CD14-positive monocyte (primary cell): ENCODE measurements at regions not wholly inside any gene's neighbourhood (a gene's known extent, or its start where the extent isn't known, plus 50 kb on each side); places are given as distances from the start of the nearest gene placed in this dataset.
"Not testable (repeated sequence)": the region's sequence is repeated elsewhere in the genome, so short reads cannot be mapped to it uniquely, and the experiment has no call there.

Source experiments
- DNase-seq, 3 donors: peaks; one replicate each; pipeline ENCODE4 v3.0.0-alpha.2; 2011 to 2022
- H2AFZ ChIP-seq: 2 replicates; pipeline ENCODE4 v1.6.0; 2012; ENCODE audit warnings: mild to moderate bottlenecking, low read depth, low read length, inconsistent platforms; ENCODE audit not compliant: insufficient read depth, poor library complexity, severe bottlenecking
- H3K27ac ChIP-seq, 2 donors: 1 replicate in 1 of 2; 2 replicates in 1 of 2; pipeline ENCODE4 v1.5.1; 2012 to 2013; ENCODE audit warnings: low read length in 2 of 2, control low read depth in 1 of 2, inconsistent platforms in 1 of 2, low read depth in 1 of 2, mild to moderate bottlenecking in 1 of 2
- H3K27me3 ChIP-seq, 2 donors: one replicate each; pipeline versions ENCODE4 v1.6.0 to v1.6.1; 2011 to 2013; ENCODE audit warnings: low read length in 2 of 2; ENCODE audit not compliant: control insufficient read depth in 2 of 2, insufficient read depth in 2 of 2
- H3K36me3 ChIP-seq, 2 donors: replicated peaks in 1 of 2; 1 replicate in 1 of 2; 2 replicates in 1 of 2; pipeline versions ENCODE4 v1.5.1 to v1.6.1; 2012 to 2013; ENCODE audit warnings: low read length in 2 of 2, control low read depth in 1 of 2, inconsistent platforms in 1 of 2, mild to moderate bottlenecking in 1 of 2; ENCODE audit not compliant: insufficient read depth in 2 of 2, control insufficient read depth in 1 of 2
- H3K4me1 ChIP-seq, 2 donors: 1 replicate in 1 of 2; 2 replicates in 1 of 2; pipeline versions ENCODE4 v1.5.1 to v1.6.1; 2012 to 2013; ENCODE audit warnings: low read length in 2 of 2, control low read depth in 1 of 2, inconsistent platforms in 1 of 2, mild to moderate bottlenecking in 1 of 2, moderate library complexity in 1 of 2; ENCODE audit not compliant: insufficient read depth in 2 of 2, control insufficient read depth in 1 of 2
- H3K4me2 ChIP-seq: replicated peaks from 2 replicates; pipeline ENCODE3; 2012; ENCODE audit warnings: low read length, moderate library complexity, mild to moderate bottlenecking; ENCODE audit not compliant: poor library complexity, severe bottlenecking; ENCODE audit errors: extremely low read depth
- H3K4me3 ChIP-seq, 3 experiments: fragments of 200-600 bp in 1 of 3; sonication (generic) in 1 of 3; replicated peaks in 1 of 3; 1 replicate in 2 of 3; 2 replicates in 1 of 3; pipeline ENCODE4 v1.5.1; 2011 to 2013; ENCODE audit warnings: low read length in 3 of 3, mild to moderate bottlenecking in 3 of 3, control low read depth in 2 of 3, low read depth in 2 of 3, inconsistent platforms in 1 of 3, moderate library complexity in 1 of 3
- H3K79me2 ChIP-seq: 2 replicates; pipeline ENCODE4 v1.6.0; 2012; ENCODE audit warnings: mild to moderate bottlenecking, control low read depth, inconsistent platforms, low read length, moderate library complexity; ENCODE audit not compliant: insufficient read depth
- H3K9ac ChIP-seq: 2 replicates; pipeline ENCODE4 v1.6.0; 2017; ENCODE audit warnings: low read length, mild to moderate bottlenecking; ENCODE audit not compliant: insufficient read depth, poor library complexity, severe bottlenecking
- H3K9me3 ChIP-seq, 2 donors: replicated peaks in 1 of 2; 1 replicate in 1 of 2; 2 replicates in 1 of 2; pipeline versions ENCODE4 v1.5.1 to v1.6.1; 2012 to 2013; ENCODE audit warnings: low read length in 2 of 2, control low read depth in 1 of 2; ENCODE audit not compliant: control insufficient read depth in 1 of 2, insufficient read depth in 1 of 2
- H4K20me1 ChIP-seq: 2 replicates; pipeline ENCODE4 v1.6.0; 2012; ENCODE audit warnings: mild to moderate bottlenecking, low read length, control low read depth, moderate library complexity; ENCODE audit not compliant: insufficient read depth
- H3K27ac Mint-ChIP-seq, 7 donors: one replicate each; pipeline ENCODE4 v1.8.0; 2020; ENCODE audit warnings: mild to moderate bottlenecking in 7 of 7, mixed read lengths in 7 of 7, moderate library complexity in 6 of 7, inconsistent platforms in 2 of 7
- H3K27me3 Mint-ChIP-seq, 3 donors: one replicate each; pipeline ENCODE4 v1.8.0; 2021 to 2022; ENCODE audit warnings: low read depth in 3 of 3, mild to moderate bottlenecking in 3 of 3, mixed read lengths in 3 of 3, moderate library complexity in 3 of 3, inconsistent platforms in 1 of 3
- H3K36me3 Mint-ChIP-seq, 2 donors: one replicate each; pipeline ENCODE4 v1.8.0; 2020; ENCODE audit warnings: mixed read lengths in 2 of 2, inconsistent platforms in 1 of 2, mild to moderate bottlenecking in 1 of 2
- H3K4me1 Mint-ChIP-seq: one replicate; pipeline ENCODE4 v1.8.0; 2020; ENCODE audit warnings: mild to moderate bottlenecking, mixed read lengths
- H3K4me3 Mint-ChIP-seq, 2 donors: one replicate each; pipeline ENCODE4 v1.8.0; 2020; ENCODE audit warnings: mild to moderate bottlenecking in 2 of 2, mixed read lengths in 2 of 2, moderate library complexity in 1 of 2
- H3K9me3 Mint-ChIP-seq, 7 donors: one replicate each; pipeline ENCODE4 v1.8.0; 2020 to 2022; ENCODE audit warnings: mixed read lengths in 7 of 7, mild to moderate bottlenecking in 6 of 7, moderate library complexity in 6 of 7, inconsistent platforms in 2 of 7
- CTCF ChIP-seq: fragments of 200-600 bp; IDR thresholded peaks from one replicate; pipeline ENCODE4 v1.8.0; 2022; ENCODE audit warnings: antibody characterized with exemption, mild to moderate bottlenecking
- WGBS: methylation state at CpG from one replicate; pipeline ENCODE4 v1.1.5; 2013; ENCODE audit warnings: missing lambda C conversion rate; ENCODE audit not compliant: insufficient coverage; 5-methylcytosine and 5-hydroxymethylcytosine counted together
- intact Hi-C, 2 donors: fragments of 100-400 bp; cut with micrococcal nuclease; formaldehyde crosslinking; loops; one replicate each; pipeline versions ENCODE4 v1.15.0 to v1.15.1; 2023

GRCh38 chr1:76729142-76729541, 138.1 kb upstream of the ST6GALNAC5 start:
- Histone ChIP-seq H3K79me2 (no peaks in the 10 kb centered on the region), H3K9me3 (no peaks in the 10 kb centered on the region), H3K4me2 (no peak overlapping the region), H4K20me1 (no peaks in the 10 kb centered on the region), H2AFZ (no peak overlapping the region), H3K4me3 (no peak overlapping the region), H3K27ac (no peak overlapping the region), H3K36me3 (no peaks in the 10 kb centered on the region), H3K27me3 (no peaks in the 10 kb centered on the region), H3K9ac (no peak overlapping the region), H3K4me1 (no peaks in the 10 kb centered on the region)
- 83% methylated on average over 1 of the region's 3 CpGs for WGBS
- Mint-ChIP-seq H3K4me1 (no peaks in the 10 kb centered on the region), H3K36me3 (no peaks in the 10 kb centered on the region), H3K4me3 (no peak overlapping the region), H3K27me3 (peaks cover 0 to 2% (median 1%) of the 10 kb centered on the region in 3 donors), H3K27ac (no peak overlapping the region), H3K9me3 (peaks cover 0 to 4% (median 1%) of the 10 kb centered on the region in 7 donors)
- no peak for TF ChIP-seq CTCF
- DNase-seq: no peak
- intact Hi-C loops: no loop called here

- Histone ChIP-seq H3K9me3 (no peaks in the 10 kb centered on the region), H3K9ac (no peak overlapping the region), H3K36me3 (no peaks in the 10 kb centered on the region), H3K27ac (no peak overlapping the region), H3K4me2 (no peak overlapping the region), H2AFZ (no peak overlapping the region), H3K27me3 (no peaks in the 10 kb centered on the region), H3K79me2 (no peaks in the 10 kb centered on the region), H3K4me1 (no peaks in the 10 kb centered on the region), H4K20me1 (no peaks in the 10 kb centered on the region), H3K4me3 (no peak overlapping the region)
- Mint-ChIP-seq H3K27ac (no peak overlapping the region), H3K9me3 (peaks cover 0 to 4% (median 2%) of the 10 kb centered on the region in 7 donors), H3K27me3 (peaks cover 0 to 1% (median 1%) of the 10 kb centered on the region in 3 donors), H3K4me1 (no peaks in the 10 kb centered on the region), H3K4me3 (no peak overlapping the region), H3K36me3 (no peaks in the 10 kb centered on the region)
- no peak for TF ChIP-seq CTCF
- intact Hi-C loops: no loop called here
- WGBS: 100% methylated on average over 1 of the region's 2 CpGs
- DNase-seq: no peak
Observed at GRCh38 chr1:76730027-76730426, 137.3 kb upstream of the ST6GALNAC5 start.

- no CpG with 5 or more reads among the region's 1 CpG for WGBS
- intact Hi-C loops: not testable (repeated sequence)
Observed at GRCh38 chr1:76738355-76738754, 128.9 kb upstream of the ST6GALNAC5 start.

More at GRCh38 chr1:76738355-76738754, 128.9 kb upstream of the ST6GALNAC5 start:
- H3K27ac Mint-ChIP-seq, H3K4me2 ChIP-seq, DNase-seq, H4K20me1 ChIP-seq, H3K36me3 Mint-ChIP-seq, H3K36me3 ChIP-seq, H3K4me3 Mint-ChIP-seq, H3K9ac ChIP-seq, H3K4me3 ChIP-seq, H3K27me3 ChIP-seq, H2AFZ ChIP-seq, H3K27ac ChIP-seq, H3K4me1 Mint-ChIP-seq, H3K79me2 ChIP-seq, H3K27me3 Mint-ChIP-seq, H3K4me1 ChIP-seq: not testable (repeated sequence)
- peaks cover 8 to 24% (median 16%) of the 10 kb centered on the region in 7 donors for H3K9me3 Mint-ChIP-seq
- H3K9me3 ChIP-seq: peaks cover 0 to 10% of the 10 kb centered on the region in 2 donors
